ENCODE measurements at regions not wholly inside any gene's neighbourhood (a gene's known extent, or its start where the extent isn't known, plus 50 kb on each side); places are given as distances from the start of the nearest gene placed in this dataset.
"Not testable (repeated sequence)": the region's sequence is repeated elsewhere in the genome, so short reads cannot be mapped to it uniquely, and the experiment has no call there.

- no peak for DNase-seq
Measured at GRCh38 chr4:101669832-101670188, 120.7 kb upstream of the BANK1 start.

GRCh38 chr4:101669138-101669831, 121.2 kb upstream of the BANK1 start:
- DNase-seq = no peak

- no peak for DNase-seq
Measured at GRCh38 chr4:101667348-101667747, 123.2 kb upstream of the BANK1 start.

GRCh38 chr4:101660607-101661006, 129.9 kb upstream of the BANK1 start:
- peak; percentile 11 for DNase-seq

- no peak for DNase-seq
Measured at GRCh38 chr4:101655857-101656256, 134.7 kb upstream of the BANK1 start.

GRCh38 chr4:101655005-101655404, 135.5 kb upstream of the BANK1 start:
- DNase-seq = no peak

GRCh38 chr4:101651778-101652177, 138.8 kb upstream of the BANK1 start:
- DNase-seq = peak; percentile 32

- DNase-seq = peak; percentile 67
Measured at GRCh38 chr4:101649790-101650515, 140.6 kb upstream of the BANK1 start.

GRCh38 chr4:101647710-101648034, 142.9 kb upstream of the BANK1 start:
- no peak for DNase-seq

- DNase-seq = no peak
Measured at GRCh38 chr4:101644516-101644915, 146.0 kb upstream of the BANK1 start.

- DNase-seq = no peak
Measured at GRCh38 chr4:101643186-101643837, 147.2 kb upstream of the BANK1 start.

GRCh38 chr4:101632766-101633165, 157.8 kb upstream of the BANK1 start:
- not testable (repeated sequence) for DNase-seq

GRCh38 chr4:101630319-101630986, 160.1 kb upstream of the BANK1 start:
- no peak for DNase-seq

- DNase-seq = no peak
Measured at GRCh38 chr4:101621120-101621519, 169.4 kb upstream of the BANK1 start.

GRCh38 chr4:101615652-101616051, 174.9 kb upstream of the BANK1 start:
- DNase-seq = no peak

- DNase-seq = not testable (repeated sequence)
Measured at GRCh38 chr4:101606989-101607388, 183.5 kb upstream of the BANK1 start.

GRCh38 chr4:101604976-101605375, 185.6 kb upstream of the BANK1 start:
- peak; percentile 30 for DNase-seq

GRCh38 chr4:101600287-101600686, 190.2 kb upstream of the BANK1 start:
- no peak for DNase-seq

- DNase-seq = no peak
Measured at GRCh38 chr4:101599620-101600019, 190.9 kb upstream of the BANK1 start.

- DNase-seq = no peak
Measured at GRCh38 chr4:101596781-101597552, 193.6 kb upstream of the BANK1 start.

GRCh38 chr4:101594588-101594987, 195.9 kb upstream of the BANK1 start:
- DNase-seq = no peak

GRCh38 chr4:101593666-101594065, 196.9 kb upstream of the BANK1 start:
- DNase-seq = no peak

GRCh38 chr4:101584306-101584705, 206.2 kb upstream of the BANK1 start:
- DNase-seq = no peak

All from NCI-H2171 treated with DMSO at 0.1 percent for 48 hours (cell line).